GM13977 (cell line): ENCODE measurements at regions not wholly inside any gene's neighbourhood (a gene's known extent, or its start where the extent isn't known, plus 50 kb on each side); places are given as distances from the start of the nearest gene placed in this dataset.

Experiments used
- DNase-seq: peaks from one replicate; pipeline ENCODE4 v3.0.0; 2012; ENCODE audit warnings: low spot score
- CTCF ChIP-seq: IDR thresholded peaks from 2 replicates; pipeline ENCODE4 v1.5.1; 2012; ENCODE audit warnings: mild to moderate bottlenecking, control low read depth; ENCODE audit not compliant: insufficient read depth; ENCODE audit errors: extremely low read depth, missing control alignments
- in situ Hi-C: fragments of 300-500 bp; cut with MboI; formaldehyde crosslinking; loops from one replicate; pipeline ENCODE4 v1.12.0; 2022; ENCODE audit warnings: low sequenced_read_pairs, low pct_unique_long_range_greater_than_20kb, mixed read lengths, inconsistent platforms; ENCODE audit not compliant: unreplicated experiment

GRCh38 chr6:88359530-88360202, 193.5 kb upstream of the CNR1 start:
- no peak for TF ChIP-seq CTCF
- in situ Hi-C loops, result no loop called here

GRCh38 chr6:88358846-88359245, 192.7 kb upstream of the CNR1 start:
- no peak for TF ChIP-seq CTCF
- in situ Hi-C loops, result no loop called here
- DNase-seq, result no peak

More at GRCh38 chr6:88359530-88360202, 193.5 kb upstream of the CNR1 start:
- no peak for DNase-seq

GRCh38 chr6:88349511-88349910, 183.4 kb upstream of the CNR1 start:
- DNase-seq, result no peak
- in situ Hi-C loops, result no loop called here
- TF ChIP-seq CTCF, result no peak

- TF ChIP-seq CTCF, result no peak
- in situ Hi-C loops, result no loop called here
- DNase-seq, result no peak
Observed at GRCh38 chr6:88342336-88342735, 176.2 kb upstream of the CNR1 start.

- in situ Hi-C loops, result no loop called here
- DNase-seq, result no peak
- TF ChIP-seq CTCF, result no peak
Observed at GRCh38 chr6:88339761-88340160, 173.6 kb upstream of the CNR1 start.

GRCh38 chr6:88321306-88321705, 155.2 kb upstream of the CNR1 start:
- no peak for DNase-seq
- no peak for TF ChIP-seq CTCF
- in situ Hi-C loops, result no loop called here

- in situ Hi-C loops, result no loop called here
- no peak for DNase-seq
- no peak for TF ChIP-seq CTCF
Observed at GRCh38 chr6:88311561-88311960, 145.4 kb upstream of the CNR1 start.
